ENCODE measurements at regions not wholly inside any gene's neighbourhood (a gene's known extent, or its start where the extent isn't known, plus 50 kb on each side); places are given as distances from the start of the nearest gene placed in this dataset.
"Not testable (repeated sequence)": the region's sequence is repeated elsewhere in the genome, so short reads cannot be mapped to it uniquely, and the experiment has no call there.

DNA sequence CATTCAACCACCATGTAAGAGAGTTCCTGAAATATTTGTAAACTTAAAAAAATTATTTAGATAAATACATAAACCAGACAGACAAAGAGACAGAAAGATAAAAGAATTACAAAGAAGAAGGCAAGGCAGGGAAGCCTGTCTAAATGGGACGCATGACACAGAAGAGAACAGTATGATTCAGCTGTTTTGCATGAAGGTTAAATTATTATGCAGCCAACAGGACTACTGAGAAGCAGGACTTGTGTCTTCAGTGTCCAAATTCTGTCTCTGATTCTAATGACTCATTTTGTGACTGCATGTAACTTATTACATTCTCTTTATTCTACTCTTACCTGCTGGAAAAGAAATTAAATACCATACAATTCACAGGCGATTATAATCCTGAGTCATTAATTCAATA, 340.4 kb upstream of the KCNMB2 start:
- no peaks in the 10 kb centered on the region for H3K36me3 Mint-ChIP-seq (ENCODE audit: low read depth)
- DNase-seq (no peak), ATAC-seq (no peak)
- H3K27me3 Mint-ChIP-seq, result no peaks in the 10 kb centered on the region
- H3K9me3 ChIP-seq (ENCODE audit: control insufficient read depth, low read length, poor library complexity, severe bottlenecking), result no peaks in the 10 kb centered on the region
- H3K4me3 Mint-ChIP-seq, result no peak overlapping the region
- H3K27ac Mint-ChIP-seq, result no peak overlapping the region
- no peaks in the 10 kb centered on the region for H3K4me1 Mint-ChIP-seq

DNA sequence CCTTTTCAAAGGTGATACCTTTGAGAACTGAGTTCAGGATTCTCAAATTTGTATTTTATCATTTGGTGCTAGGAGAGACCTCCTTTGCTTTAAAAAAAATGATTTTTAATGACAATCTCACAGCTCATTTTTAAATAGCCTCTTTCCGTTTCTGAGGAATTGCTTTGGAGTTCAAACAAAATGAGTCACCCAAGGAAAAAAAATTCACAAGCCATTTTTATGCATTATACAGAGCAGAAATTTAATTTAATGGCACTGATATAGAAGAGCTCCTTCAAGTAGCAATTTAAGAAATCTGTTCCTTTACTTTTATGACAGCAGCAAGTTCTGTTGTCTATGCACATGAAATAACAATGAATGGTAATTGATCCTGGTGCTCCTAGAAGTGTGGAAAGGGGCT, 337.9 kb upstream of the KCNMB2 start:
- Mint-ChIP-seq H3K4me3 (no peak overlapping the region), H3K27me3 (no peaks in the 10 kb centered on the region), H3K27ac (no peak overlapping the region), H3K36me3 (ENCODE audit: low read depth) (no peaks in the 10 kb centered on the region), H3K4me1 (peaks cover 4% of the 10 kb centered on the region)
- ATAC-seq (no peak), DNase-seq (no peak)
- H3K9me3 ChIP-seq (ENCODE audit: control insufficient read depth, low read length, poor library complexity, severe bottlenecking), result no peaks in the 10 kb centered on the region

DNA sequence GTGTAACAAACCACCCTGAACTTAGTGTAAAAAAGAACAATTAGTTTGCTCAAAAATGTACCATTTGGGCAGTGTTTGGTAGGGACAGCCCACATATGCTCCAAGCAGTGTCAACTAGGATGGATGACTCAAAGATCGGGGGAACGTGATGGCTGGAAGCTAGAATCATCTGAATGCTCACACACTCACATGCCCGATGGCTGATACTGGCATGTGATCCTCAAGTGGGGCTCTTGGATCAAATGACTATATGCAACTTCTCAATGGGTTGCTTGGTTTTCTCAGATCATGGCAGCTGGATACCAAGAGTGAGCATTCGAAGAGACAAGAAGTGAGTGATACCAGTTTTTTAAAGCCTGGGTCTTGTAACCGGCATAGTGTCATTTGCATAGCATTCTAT, 335.9 kb upstream of the KCNMB2 start:
- H3K27me3 Mint-ChIP-seq, result no peaks in the 10 kb centered on the region
- H3K9me3 ChIP-seq (ENCODE audit: control insufficient read depth, low read length, poor library complexity, severe bottlenecking), result no peaks in the 10 kb centered on the region
- no peak overlapping the region for H3K27ac Mint-ChIP-seq
- H3K4me3 Mint-ChIP-seq, result no peak overlapping the region
- peaks cover 4% of the 10 kb centered on the region for H3K4me1 Mint-ChIP-seq
- ATAC-seq (no peak), DNase-seq (no peak)
- no peaks in the 10 kb centered on the region for H3K36me3 Mint-ChIP-seq (ENCODE audit: low read depth)

DNA sequence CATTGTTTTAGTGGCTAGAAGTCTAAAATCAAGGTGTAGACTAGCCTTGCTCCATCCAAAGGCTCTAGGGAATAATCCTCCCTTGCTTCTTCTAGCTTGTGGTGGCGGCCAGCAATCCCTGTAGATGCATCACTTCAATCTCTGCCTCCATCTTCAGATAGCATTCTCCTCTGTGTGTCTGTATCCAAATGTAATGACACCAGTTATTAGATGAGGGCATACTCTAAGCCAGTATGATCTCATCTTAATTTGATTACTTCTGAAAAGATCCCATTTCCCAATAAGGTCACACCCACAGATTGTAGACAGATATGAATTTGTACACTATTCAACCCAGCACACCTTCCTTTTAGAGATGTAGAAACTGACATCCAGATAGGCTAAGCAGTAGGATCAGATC, 334.5 kb upstream of the KCNMB2 start:
- H3K9me3 ChIP-seq (ENCODE audit: control insufficient read depth, low read length, poor library complexity, severe bottlenecking), result no peaks in the 10 kb centered on the region
- no peak overlapping the region for H3K4me3 Mint-ChIP-seq
- H3K27ac Mint-ChIP-seq, result no peak overlapping the region
- peaks cover 4% of the 10 kb centered on the region for H3K4me1 Mint-ChIP-seq
- ATAC-seq, result no peak
- H3K36me3 Mint-ChIP-seq (ENCODE audit: low read depth), result no peaks in the 10 kb centered on the region
- no peak for DNase-seq
- H3K27me3 Mint-ChIP-seq, result no peaks in the 10 kb centered on the region

DNA sequence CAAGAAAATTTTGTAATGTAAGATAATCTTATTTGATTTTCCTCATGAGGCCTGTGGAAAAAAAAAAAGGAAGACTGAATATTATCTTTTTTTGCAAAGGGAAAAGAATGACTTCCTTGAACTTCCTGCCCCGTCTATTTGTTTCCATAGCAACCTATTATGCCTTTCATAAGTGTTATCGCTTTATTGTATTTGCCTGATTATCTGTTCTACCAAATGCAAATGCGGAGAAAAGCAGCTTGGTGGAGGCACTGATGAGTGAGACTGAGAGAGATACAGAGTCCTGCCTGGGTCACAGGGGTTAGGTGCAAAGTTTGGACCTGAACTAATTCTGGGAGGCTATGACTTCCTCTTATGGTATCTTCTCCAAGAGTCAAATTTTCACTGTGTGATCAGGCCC, 334.0 kb upstream of the KCNMB2 start:
- Mint-ChIP-seq H3K27me3 (no peaks in the 10 kb centered on the region), H3K27ac (no peak overlapping the region), H3K36me3 (ENCODE audit: low read depth) (no peaks in the 10 kb centered on the region), H3K4me1 (peaks cover 4% of the 10 kb centered on the region), H3K4me3 (no peak overlapping the region)
- no peak for DNase-seq
- ATAC-seq, result no peak
- no peaks in the 10 kb centered on the region for H3K9me3 ChIP-seq (ENCODE audit: control insufficient read depth, low read length, poor library complexity, severe bottlenecking)

DNA sequence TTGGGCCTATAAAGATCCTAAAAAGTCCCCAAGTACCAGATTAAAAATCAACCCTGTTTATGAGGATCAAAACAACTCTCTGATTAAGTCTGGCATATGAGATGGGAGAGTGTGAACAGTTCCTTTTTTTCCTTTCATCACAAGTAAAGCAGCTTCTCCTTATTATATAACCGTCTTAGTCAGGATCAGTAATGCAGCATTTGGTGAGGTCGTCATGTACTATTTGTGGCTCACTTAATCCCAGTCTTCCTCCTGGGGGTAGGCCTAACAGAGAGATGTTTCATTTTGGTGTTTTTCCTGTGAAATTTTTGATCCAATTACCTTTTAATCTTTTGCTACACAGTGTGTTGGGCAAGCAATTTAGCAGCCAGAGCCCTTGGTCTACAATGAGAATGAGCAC, 333.1 kb upstream of the KCNMB2 start:
- no peak for DNase-seq
- H3K4me3 Mint-ChIP-seq, result no peak overlapping the region
- peaks cover 4% of the 10 kb centered on the region for H3K4me1 Mint-ChIP-seq
- H3K27me3 Mint-ChIP-seq, result no peaks in the 10 kb centered on the region
- no peaks in the 10 kb centered on the region for H3K36me3 Mint-ChIP-seq (ENCODE audit: low read depth)
- no peak overlapping the region for H3K27ac Mint-ChIP-seq
- no peaks in the 10 kb centered on the region for H3K9me3 ChIP-seq (ENCODE audit: control insufficient read depth, low read length, poor library complexity, severe bottlenecking)
- no peak for ATAC-seq

DNA sequence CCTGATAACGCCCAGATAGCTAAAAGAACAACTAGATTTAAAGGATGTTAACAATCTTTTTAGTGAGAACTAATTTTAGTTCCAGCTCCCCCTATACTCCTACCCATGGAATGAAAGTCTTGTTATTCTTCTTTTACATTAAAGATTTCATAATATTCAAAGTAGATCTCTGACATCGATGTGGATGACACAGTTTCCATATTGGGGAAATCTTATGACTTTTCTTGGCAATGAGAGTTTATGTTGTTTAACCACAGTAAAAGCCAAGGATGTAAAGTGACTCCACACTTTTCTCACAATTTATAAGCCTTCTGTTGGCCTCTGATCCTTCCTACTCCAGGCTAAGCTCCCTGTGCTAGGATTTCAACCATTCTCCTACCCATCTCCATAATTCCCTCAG, 332.6 kb upstream of the KCNMB2 start:
- H3K9me3 ChIP-seq (ENCODE audit: control insufficient read depth, low read length, poor library complexity, severe bottlenecking), result no peaks in the 10 kb centered on the region

DNA sequence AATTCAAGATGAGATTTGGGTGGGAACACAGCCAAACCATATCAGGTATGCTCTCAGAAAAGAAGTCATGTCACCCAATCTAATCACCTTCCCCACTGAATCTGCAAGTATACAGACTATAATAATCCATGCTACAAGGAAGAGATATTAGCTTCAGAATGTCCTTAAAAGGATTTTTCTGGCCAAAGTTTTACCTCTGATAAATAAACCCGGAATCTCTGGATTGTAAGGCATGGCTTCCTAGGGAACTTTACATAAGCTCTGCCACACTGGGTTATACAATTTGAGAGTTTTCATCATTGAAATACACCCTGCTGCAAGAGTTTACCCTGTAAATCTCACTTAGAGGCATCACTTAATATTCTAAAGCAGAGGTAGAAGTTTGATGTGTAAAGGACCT, 330.5 kb upstream of the KCNMB2 start:
- H3K9me3 ChIP-seq (ENCODE audit: control insufficient read depth, low read length, poor library complexity, severe bottlenecking), result no peaks in the 10 kb centered on the region
- Mint-ChIP-seq H3K4me1 (peaks cover 4% of the 10 kb centered on the region), H3K36me3 (ENCODE audit: low read depth) (no peaks in the 10 kb centered on the region), H3K4me3 (no peak overlapping the region), H3K27ac (no peak overlapping the region), H3K27me3 (peaks cover 6% of the 10 kb centered on the region)
- DNase-seq, result no peak
- ATAC-seq, result no peak

More for the DNA sequence above, 332.6 kb upstream of the KCNMB2 start:
- no peak for ATAC-seq
- peaks cover 2% of the 10 kb centered on the region for H3K27me3 Mint-ChIP-seq
- no peaks in the 10 kb centered on the region for H3K36me3 Mint-ChIP-seq (ENCODE audit: low read depth)
- no peak overlapping the region for H3K4me3 Mint-ChIP-seq
- H3K4me1 Mint-ChIP-seq, result peaks cover 4% of the 10 kb centered on the region
- H3K27ac Mint-ChIP-seq, result no peak overlapping the region
- DNase-seq, result no peak

DNA sequence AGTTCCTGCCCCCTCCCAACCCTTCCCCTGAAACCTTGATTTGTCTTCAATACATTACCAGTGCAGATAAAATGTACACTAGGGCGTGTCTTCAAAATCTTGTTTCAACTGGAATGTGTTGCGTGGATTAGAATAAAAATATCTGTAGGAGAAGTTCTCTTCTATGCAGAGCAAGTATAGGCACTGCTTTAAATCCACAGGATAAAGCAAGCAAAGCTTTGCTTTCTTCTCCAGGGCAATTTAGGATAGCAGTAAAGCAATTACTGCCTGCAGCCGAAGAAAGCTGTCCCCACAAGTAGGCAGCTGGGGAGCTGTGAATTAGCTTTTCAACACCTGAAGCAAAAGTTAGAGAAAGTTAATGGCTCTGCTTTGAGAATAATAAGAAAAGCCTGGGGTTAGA, 329.7 kb upstream of the KCNMB2 start:
- peaks cover 4% of the 10 kb centered on the region for H3K4me1 Mint-ChIP-seq
- no peaks in the 10 kb centered on the region for H3K36me3 Mint-ChIP-seq (ENCODE audit: low read depth)
- no peaks in the 10 kb centered on the region for H3K9me3 ChIP-seq (ENCODE audit: control insufficient read depth, low read length, poor library complexity, severe bottlenecking)
- no peak overlapping the region for H3K4me3 Mint-ChIP-seq
- no peak overlapping the region for H3K27ac Mint-ChIP-seq
- peaks cover 6% of the 10 kb centered on the region for H3K27me3 Mint-ChIP-seq
- ATAC-seq, result no peak
- no peak for DNase-seq

DNA sequence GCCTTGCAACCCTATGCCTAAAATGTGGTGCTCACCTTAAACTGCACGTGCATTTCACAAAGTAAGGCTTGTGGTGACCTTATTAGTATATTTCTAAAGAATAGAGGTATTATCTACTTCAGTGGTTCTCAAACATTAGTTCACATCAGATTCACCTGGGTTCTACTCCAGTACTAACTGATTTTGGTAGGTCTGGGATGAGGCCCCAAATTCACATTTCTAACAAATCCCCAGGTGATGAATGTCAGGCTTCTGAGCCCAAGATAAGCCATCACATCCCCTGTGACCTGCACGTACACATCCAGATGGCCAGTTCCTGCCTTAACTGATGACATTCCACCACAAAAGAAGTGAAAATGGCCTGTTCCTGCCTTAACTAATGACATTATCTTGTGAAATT, 329.1 kb upstream of the KCNMB2 start:
- not testable (repeated sequence) for DNase-seq; H3K27me3 Mint-ChIP-seq; ATAC-seq; H3K9me3 ChIP-seq (ENCODE audit: control insufficient read depth, low read length, poor library complexity, severe bottlenecking); H3K36me3 Mint-ChIP-seq (ENCODE audit: low read depth); H3K4me3 Mint-ChIP-seq; H3K4me1 Mint-ChIP-seq; H3K27ac Mint-ChIP-seq

DNA sequence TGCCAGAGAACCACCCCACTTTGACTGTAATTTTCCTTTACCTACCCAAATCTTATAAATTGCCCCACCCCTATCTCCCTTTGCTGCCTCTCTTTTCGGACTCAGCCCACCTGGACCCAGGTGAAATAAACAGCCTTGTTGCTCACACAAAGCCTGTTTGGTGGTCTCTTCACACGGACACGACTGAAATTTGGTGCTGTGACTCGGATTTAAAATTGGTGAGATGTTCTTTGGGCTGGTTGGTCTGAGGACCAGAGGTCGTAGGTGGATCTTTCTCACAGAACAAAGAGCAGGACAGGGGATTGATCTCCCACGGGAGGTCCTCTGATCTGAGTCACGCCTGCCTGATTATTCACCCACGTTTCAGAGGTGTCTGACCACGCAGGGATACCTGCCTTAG, 328.6 kb upstream of the KCNMB2 start:
- H3K4me1 Mint-ChIP-seq; H3K27me3 Mint-ChIP-seq; H3K27ac Mint-ChIP-seq; ATAC-seq; DNase-seq; H3K36me3 Mint-ChIP-seq (ENCODE audit: low read depth); H3K4me3 Mint-ChIP-seq; H3K9me3 ChIP-seq (ENCODE audit: control insufficient read depth, low read length, poor library complexity, severe bottlenecking): not testable (repeated sequence)

DNA sequence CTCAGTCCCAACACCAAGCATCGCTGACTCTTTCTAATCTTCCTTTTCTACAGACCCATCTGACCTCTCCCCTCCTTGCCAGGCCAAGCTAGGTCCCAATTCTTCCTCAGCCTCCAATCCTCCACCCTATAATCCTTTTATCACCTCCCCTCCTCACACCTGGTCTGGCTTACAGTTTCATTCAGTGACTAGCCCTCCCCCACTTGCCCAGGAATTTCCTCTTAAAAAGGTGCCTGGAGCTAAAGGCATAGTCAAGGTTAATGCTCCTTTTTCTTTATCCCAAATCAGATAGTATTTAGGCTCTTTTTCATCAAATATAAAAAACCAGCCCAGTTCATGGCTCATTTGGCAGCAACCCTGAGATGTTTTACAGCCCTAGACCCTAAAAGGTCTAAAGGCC, 327.1 kb upstream of the KCNMB2 start:
- not testable (repeated sequence) for H3K4me1 Mint-ChIP-seq; DNase-seq; H3K27ac Mint-ChIP-seq; H3K9me3 ChIP-seq (ENCODE audit: control insufficient read depth, low read length, poor library complexity, severe bottlenecking); H3K27me3 Mint-ChIP-seq; H3K4me3 Mint-ChIP-seq; ATAC-seq; H3K36me3 Mint-ChIP-seq (ENCODE audit: low read depth)

DNA sequence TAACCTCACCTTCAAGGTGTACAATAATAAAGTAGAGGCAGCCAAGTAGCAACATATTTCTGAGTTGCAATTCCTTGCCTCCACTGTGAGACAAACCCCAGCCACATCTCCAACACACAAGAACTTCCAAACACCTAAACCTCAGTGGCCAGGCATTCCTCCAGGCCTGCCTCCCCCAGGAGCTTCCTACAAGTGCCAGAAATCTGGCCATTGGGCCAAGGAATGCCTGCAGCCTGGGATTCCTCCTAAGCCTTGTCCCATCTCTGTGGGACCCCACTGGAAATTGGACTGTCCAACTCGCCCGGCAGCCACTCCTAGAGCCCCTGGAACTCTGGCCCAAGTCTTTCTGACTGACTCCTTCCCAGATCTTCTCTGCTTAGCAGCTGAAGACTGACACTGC, 326.6 kb upstream of the KCNMB2 start:
- not testable (repeated sequence) for H3K4me1 Mint-ChIP-seq; DNase-seq; H3K36me3 Mint-ChIP-seq (ENCODE audit: low read depth); H3K4me3 Mint-ChIP-seq; H3K27ac Mint-ChIP-seq; H3K27me3 Mint-ChIP-seq; H3K9me3 ChIP-seq (ENCODE audit: control insufficient read depth, low read length, poor library complexity, severe bottlenecking); ATAC-seq

DNA sequence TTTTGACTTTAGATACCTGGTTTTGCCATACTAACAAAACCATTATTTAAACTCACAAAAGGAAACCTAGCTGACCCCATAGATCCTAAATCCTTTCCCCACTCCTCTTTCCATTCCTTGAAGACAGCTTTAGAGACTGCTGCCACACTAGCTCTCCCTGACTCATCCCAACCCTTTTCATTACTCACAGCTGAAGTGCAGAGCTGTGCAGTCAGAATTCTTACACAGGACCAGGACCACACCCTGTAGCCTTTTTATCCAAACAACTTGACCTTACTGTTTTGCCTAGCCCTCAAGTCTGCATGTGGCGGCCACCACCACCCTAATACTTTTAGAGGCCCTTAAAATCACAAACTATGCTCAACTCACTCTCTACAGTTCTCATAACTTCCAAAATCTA, 325.1 kb upstream of the KCNMB2 start:
- not testable (repeated sequence) for H3K4me3 Mint-ChIP-seq; H3K27ac Mint-ChIP-seq; H3K9me3 ChIP-seq (ENCODE audit: control insufficient read depth, low read length, poor library complexity, severe bottlenecking); H3K27me3 Mint-ChIP-seq; DNase-seq; ATAC-seq; H3K4me1 Mint-ChIP-seq; H3K36me3 Mint-ChIP-seq (ENCODE audit: low read depth)

DNA sequence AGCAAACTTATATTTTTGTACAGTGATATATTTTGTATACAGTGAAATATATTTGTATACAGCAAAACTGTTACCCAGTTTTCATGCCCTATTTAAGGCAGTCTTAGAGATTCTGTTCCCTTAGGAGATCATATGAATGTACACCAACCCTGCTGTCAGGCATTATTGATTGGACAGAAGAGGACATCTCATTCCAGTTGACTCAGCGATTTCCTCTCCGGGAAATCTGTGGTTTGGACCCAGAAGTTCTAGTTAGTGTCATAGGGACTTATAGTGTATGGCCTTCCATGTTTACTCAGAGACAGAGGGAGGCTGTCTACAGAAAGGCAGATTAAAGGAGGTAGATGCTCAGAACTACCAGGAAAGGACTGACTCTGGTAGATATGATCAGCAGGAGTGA, 318.8 kb upstream of the KCNMB2 start:
- Mint-ChIP-seq H3K4me1 (no peaks in the 10 kb centered on the region), H3K4me3 (no peak overlapping the region), H3K27ac (no peak overlapping the region), H3K27me3 (no peaks in the 10 kb centered on the region), H3K36me3 (ENCODE audit: low read depth) (peaks cover 2% of the 10 kb centered on the region)
- no peak for ATAC-seq
- no peaks in the 10 kb centered on the region for H3K9me3 ChIP-seq (ENCODE audit: control insufficient read depth, low read length, poor library complexity, severe bottlenecking)
- DNase-seq, result no peak
